ENCODE measurements at regions not wholly inside any gene's neighbourhood (a gene's known extent, or its start where the extent isn't known, plus 50 kb on each side); places are given as distances from the start of the nearest gene placed in this dataset.

GRCh38 chr2:16093639-16094529 is 153.5 kb downstream of the MYCN start:
- TF ChIP-seq CTCF (IDR thresholded peaks at IDR 0.05; ENCODE audit: poor library complexity, severe bottlenecking), result no peak
- TF ChIP-seq EZH2 (IDR thresholded peaks at IDR 0.05; ENCODE audit: borderline replicate concordance, insufficient read depth, low read length, poor library complexity, severe bottlenecking), result no peak
- no peak for TF ChIP-seq MXI1 (conservative IDR thresholded peaks at IDR 0.05; ENCODE audit: poor library complexity, severe bottlenecking)
- no peak for TF ChIP-seq POLR2AphosphoS5 (IDR thresholded peaks at IDR 0.05)
- no peak for TF ChIP-seq SMC3 (conservative IDR thresholded peaks at IDR 0.05; ENCODE audit: poor library complexity)
- no peak for TF ChIP-seq TAF1 (IDR thresholded peaks at IDR 0.05; ENCODE audit: low read depth)
